Loucy (cell line): ENCODE measurements at regions not wholly inside any gene's neighbourhood (a gene's known extent, or its start where the extent isn't known, plus 50 kb on each side); places are given as distances from the start of the nearest gene placed in this dataset.

ENCODE experiments used
- EZH2phosphoT487 ChIP-seq: fragments of 200-600 bp; IDR thresholded peaks from 2 replicates; pipeline ENCODE4 v1.6.1; 2018; ENCODE audit warnings: antibody characterized with exemption, mild to moderate bottlenecking, moderate library complexity, borderline replicate concordance
- TF ChIP-seq, protein P1 (sequence below): fragments of 200-600 bp; sonication (generic); conservative IDR thresholded peaks from 2 replicates; pipeline ENCODE4 v1.5.1; 2014; ENCODE audit warnings: mild to moderate bottlenecking, antibody characterized with exemption, low read length

DNA sequence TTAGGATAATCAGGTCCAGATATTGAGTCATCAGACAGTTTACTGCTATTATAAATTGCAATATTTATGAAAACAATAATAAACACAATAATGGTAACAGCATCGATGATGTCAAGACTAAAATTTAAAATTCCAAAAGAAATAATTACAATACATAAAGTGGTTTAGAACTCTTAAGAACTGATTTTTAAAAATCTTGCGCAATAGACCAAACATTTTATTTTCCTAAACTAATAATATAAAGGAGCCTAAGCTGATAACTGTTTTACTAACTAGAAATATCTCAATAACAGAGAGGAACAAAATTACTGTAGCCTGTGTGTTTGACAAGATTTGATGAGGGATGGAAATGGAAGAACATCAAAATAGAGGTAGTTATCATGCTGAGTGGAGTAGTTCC lies 93.9 kb upstream of the TRHDE start:
- TF ChIP-seq, protein P1, sequence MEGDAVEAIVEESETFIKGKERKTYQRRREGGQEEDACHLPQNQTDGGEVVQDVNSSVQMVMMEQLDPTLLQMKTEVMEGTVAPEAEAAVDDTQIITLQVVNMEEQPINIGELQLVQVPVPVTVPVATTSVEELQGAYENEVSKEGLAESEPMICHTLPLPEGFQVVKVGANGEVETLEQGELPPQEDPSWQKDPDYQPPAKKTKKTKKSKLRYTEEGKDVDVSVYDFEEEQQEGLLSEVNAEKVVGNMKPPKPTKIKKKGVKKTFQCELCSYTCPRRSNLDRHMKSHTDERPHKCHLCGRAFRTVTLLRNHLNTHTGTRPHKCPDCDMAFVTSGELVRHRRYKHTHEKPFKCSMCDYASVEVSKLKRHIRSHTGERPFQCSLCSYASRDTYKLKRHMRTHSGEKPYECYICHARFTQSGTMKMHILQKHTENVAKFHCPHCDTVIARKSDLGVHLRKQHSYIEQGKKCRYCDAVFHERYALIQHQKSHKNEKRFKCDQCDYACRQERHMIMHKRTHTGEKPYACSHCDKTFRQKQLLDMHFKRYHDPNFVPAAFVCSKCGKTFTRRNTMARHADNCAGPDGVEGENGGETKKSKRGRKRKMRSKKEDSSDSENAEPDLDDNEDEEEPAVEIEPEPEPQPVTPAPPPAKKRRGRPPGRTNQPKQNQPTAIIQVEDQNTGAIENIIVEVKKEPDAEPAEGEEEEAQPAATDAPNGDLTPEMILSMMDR, result no peak
- no peak for TF ChIP-seq EZH2phosphoT487
